Endothelial cell of umbilical vein (primary cell): ENCODE measurements at regions not wholly inside any gene's neighbourhood (a gene's known extent, or its start where the extent isn't known, plus 50 kb on each side); places are given as distances from the start of the nearest gene placed in this dataset.

ENCODE experiments used
- EZH2 ChIP-seq: IDR thresholded peaks from 2 replicates; pipeline ENCODE4 v1.6.1; 2012; ENCODE audit warnings: borderline replicate concordance, low read depth, mild to moderate bottlenecking, moderate library complexity, low read length, inconsistent platforms; ENCODE audit not compliant: severe bottlenecking
- FOS ChIP-seq: IDR thresholded peaks from 2 replicates; pipeline ENCODE4 v1.6.1; 2011; ENCODE audit warnings: mild to moderate bottlenecking, low read length, moderate library complexity, borderline replicate concordance; ENCODE audit not compliant: insufficient read depth
- POLR2A ChIP-seq: IDR thresholded peaks from 2 replicates; pipeline ENCODE4 v1.6.1; 2012; ENCODE audit warnings: low read depth, mild to moderate bottlenecking, control low read depth, low read length
- POLR2AphosphoS5 ChIP-seq: IDR thresholded peaks from 2 replicates; pipeline ENCODE4 v1.6.1; 2012; ENCODE audit warnings: low read depth, mild to moderate bottlenecking, control low read depth, low read length, moderate library complexity; ENCODE audit not compliant: insufficient read depth
- TF ChIP-seq, protein P1 (sequence below), 2 donors: IDR thresholded peaks; 1 replicate in 1 of 2; 2 replicates in 1 of 2; pipeline ENCODE4 v1.5.1; 2011; ENCODE audit warnings: low read length in 2 of 2, mild to moderate bottlenecking in 2 of 2, moderate library complexity in 2 of 2, control low read depth in 1 of 2, inconsistent platforms in 1 of 2, low read depth in 1 of 2; ENCODE audit not compliant: insufficient read depth in 1 of 2; ENCODE audit errors: extremely low read depth in 1 of 2
- TF ChIP-seq, protein P2 (sequence below): IDR thresholded peaks from 2 replicates; pipeline ENCODE4 v1.6.1; 2011; ENCODE audit not compliant: insufficient read depth, insufficient read length

DNA sequence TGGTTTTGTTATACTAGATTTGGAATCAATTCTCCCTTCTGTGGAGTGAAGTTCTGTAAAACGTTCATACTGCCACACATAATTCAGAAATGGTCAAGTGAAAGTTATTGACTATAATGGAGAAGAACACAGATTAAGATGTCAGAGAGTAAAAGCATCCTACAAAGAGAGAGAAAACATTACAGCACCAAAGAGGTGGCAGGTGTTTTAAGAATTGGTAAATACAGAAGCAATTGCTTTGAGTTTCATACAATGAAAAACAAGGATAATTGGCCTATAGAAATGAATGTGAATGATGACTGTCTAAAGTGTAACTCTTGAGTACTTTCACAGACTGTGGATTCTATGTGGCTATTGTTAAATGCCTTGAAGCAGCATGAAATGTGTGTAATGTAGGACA is 435.6 kb upstream of the SMIM31 start:
- no peak for TF ChIP-seq POLR2A
- TF ChIP-seq, protein P1, sequence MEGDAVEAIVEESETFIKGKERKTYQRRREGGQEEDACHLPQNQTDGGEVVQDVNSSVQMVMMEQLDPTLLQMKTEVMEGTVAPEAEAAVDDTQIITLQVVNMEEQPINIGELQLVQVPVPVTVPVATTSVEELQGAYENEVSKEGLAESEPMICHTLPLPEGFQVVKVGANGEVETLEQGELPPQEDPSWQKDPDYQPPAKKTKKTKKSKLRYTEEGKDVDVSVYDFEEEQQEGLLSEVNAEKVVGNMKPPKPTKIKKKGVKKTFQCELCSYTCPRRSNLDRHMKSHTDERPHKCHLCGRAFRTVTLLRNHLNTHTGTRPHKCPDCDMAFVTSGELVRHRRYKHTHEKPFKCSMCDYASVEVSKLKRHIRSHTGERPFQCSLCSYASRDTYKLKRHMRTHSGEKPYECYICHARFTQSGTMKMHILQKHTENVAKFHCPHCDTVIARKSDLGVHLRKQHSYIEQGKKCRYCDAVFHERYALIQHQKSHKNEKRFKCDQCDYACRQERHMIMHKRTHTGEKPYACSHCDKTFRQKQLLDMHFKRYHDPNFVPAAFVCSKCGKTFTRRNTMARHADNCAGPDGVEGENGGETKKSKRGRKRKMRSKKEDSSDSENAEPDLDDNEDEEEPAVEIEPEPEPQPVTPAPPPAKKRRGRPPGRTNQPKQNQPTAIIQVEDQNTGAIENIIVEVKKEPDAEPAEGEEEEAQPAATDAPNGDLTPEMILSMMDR (IDR thresholded peaks at IDR 0.05; ENCODE audit: extremely low read depth in 1 of 2, insufficient read depth in 1 of 2, low read depth in 1 of 2, low read length in 2 of 2) = no peak
- TF ChIP-seq, protein P2, sequence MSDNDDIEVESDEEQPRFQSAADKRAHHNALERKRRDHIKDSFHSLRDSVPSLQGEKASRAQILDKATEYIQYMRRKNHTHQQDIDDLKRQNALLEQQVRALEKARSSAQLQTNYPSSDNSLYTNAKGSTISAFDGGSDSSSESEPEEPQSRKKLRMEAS = no peak
- no peak for TF ChIP-seq POLR2AphosphoS5
- TF ChIP-seq EZH2 = no peak
- TF ChIP-seq FOS = no peak
